Forelimb muscle (tissue), 1 donor: ENCODE measurements at regions not wholly inside any gene's neighbourhood (a gene's known extent, or its start where the extent isn't known, plus 50 kb on each side); places are given as distances from the start of the nearest gene placed in this dataset.
"Not testable (repeated sequence)": the region's sequence is repeated elsewhere in the genome, so short reads cannot be mapped to it uniquely, and the experiment has no call there.

Experiments
- DNase-seq: peaks from one replicate; pipeline ENCODE4 v3.0.0-alpha.2; 2013; ENCODE audit warnings: low read depth

DNA sequence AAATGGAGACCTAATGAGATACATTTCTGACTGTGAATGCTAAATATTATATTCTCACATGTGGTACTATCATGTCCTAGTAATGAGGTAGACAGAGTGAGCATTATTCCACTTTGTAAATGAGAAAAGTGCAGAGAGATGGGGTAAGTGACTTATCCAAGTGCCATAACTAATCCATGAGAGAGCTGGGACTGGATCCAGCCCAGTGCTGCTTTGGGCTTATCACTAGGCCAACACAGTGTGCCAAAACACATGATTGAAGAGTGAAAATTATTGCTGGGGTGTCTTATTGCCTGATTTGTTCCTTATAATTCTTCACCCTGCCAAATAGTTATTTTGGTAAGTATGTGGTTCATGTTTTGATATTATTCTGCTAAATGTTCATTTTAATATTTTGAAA is 442.2 kb upstream of the GRAMD2B start:
- DNase-seq, result no peak

DNA sequence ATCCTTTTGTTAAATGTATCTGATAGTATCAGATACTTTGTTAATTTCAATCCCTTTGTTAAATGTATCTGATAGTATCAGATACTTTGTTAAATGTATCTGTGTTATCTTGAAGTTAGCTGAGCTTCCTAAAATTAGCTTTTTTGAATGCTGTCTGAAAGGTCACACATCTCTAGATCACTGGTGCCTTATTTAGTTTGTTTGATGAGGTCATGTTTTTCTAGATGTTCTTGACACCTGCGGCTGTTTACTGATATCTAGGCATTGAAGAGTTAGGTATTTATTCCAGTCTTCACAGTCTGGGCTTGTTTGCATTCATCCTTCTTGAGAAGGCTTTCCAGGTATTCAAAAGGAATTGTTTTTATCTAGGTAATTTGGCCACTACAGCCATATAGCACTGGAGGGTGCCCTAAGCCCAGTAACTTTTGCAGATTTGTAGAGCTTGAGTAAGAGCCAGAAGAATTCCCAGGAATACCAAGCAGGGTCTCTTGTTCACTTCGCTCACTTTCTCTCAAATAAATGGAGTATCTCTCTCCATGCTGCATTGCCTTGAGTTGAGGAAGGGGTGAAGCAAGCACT is 435.4 kb upstream of the GRAMD2B start:
- DNase-seq, result no peak

DNA sequence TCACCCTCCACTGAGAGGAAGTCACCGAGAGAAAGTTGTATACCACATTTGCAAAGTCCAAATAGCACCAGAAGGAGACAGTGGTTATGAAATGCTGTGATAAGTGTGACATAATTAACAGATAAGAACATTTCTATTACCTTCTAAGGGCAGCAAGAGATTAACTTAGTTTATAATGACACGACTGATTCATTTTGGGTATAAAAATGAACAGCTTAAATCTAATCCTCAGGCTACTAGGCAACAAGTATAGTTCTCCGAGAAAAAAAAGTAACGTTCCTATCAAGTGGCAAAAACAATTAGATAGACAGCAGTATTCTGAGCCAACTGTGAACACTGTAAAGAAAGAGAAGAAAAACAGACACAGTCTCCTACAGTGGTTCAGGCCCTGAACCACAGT is 431.2 kb upstream of the GRAMD2B start:
- no peak for DNase-seq

DNA sequence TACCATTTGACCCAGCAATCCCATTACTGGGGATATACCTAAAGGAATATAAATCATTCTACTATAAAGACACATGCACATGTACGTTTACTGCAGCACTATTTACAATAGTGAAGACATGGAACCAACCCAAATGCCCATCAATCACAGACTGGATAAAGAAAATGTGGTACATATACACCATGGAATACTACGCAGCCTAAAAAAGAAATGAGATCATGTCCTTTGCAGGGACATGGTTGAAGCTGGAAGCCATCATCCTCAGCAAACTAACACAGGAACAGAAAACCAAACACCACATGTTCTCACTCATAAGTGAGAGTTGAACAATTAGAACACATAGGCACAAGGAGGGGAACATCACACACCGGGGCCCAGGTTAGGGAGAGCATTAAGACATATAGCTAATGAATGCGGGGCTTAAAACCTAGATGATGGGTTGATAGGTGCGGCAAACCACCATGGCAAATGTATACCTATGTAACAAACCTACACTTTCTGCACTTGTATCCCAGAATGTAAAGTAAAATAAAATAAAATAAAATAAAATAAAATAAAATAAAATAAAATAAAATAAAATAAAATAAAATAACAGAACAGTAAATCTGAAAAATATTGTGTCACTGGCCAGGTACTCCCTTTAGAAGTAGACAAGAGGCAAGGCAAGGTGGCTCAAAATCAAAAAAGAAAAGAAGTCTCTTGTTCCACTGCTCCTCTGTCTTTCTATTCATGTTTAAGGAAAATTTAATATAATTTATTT is 423.8 kb upstream of the GRAMD2B start:
- not testable (repeated sequence) for DNase-seq

DNA sequence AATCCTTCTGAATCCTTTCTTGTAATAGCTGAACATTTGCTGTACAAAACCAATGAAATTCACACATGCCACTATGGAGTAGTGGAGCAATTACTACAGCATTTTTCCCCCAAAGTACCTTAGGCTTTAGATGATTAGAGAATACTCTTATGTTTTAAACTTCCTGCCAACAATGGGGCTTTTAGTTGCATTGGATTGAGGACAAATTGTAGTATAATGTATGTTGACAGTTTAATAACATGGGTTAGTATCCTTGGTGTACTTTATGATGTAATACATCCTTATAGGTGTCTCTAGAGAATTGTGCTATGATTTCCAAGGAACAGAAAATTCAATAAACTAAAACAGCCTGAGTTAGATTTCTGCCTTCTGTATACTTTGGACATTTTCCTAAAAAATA is 422.7 kb upstream of the GRAMD2B start:
- no peak for DNase-seq

DNA sequence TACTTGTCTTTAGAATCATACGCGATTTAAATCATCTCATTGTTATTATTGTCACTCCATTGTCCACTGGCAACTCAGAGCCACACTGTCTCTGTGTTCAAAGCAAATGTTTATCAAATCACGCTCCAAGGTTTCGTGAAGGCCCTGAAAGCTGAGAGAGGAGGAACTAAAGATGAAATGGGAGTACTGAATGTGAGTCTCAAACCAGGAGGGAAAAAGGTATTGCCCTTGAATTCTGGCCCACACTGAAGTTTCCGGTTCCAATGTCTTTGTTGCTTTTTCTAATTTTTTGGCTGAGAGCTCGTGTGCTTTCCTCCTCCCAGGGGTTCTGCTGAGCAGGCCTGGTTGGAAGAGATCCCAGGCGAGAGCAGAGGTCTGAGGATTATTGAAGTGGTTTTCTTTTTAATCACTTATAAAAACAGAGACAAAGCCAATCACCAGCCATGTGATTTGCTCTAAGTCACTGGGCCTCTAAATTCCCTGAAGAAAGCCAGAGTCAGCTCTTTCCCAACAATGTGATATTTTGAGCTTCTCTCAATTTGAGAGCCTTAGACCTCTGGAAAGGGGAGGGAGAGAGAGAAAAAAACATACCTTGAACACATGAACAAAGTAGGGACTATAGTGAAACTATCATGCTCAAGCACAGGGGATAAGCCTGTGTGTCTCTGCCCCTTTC is 420.8 kb upstream of the GRAMD2B start:
- DNase-seq, result no peak

DNA sequence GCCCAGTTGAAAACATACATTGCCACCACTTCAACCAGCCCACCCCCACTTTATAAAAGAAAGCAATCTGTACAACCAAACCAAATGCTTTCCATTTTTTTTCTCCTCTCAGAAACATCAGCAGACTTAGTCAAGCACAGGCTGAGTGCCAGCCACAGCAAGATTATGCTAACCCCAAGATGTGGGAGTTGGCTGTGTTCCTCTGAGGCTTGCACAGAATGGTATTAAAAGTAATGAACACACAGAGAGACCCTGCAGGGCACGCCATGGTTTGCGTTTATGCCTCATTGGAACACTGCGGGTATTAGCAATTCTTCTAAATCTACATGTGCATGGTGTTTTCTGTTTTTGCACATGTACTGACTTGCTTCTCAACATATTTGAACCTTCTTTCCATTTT is 419.9 kb upstream of the GRAMD2B start:
- DNase-seq, result no peak

DNA sequence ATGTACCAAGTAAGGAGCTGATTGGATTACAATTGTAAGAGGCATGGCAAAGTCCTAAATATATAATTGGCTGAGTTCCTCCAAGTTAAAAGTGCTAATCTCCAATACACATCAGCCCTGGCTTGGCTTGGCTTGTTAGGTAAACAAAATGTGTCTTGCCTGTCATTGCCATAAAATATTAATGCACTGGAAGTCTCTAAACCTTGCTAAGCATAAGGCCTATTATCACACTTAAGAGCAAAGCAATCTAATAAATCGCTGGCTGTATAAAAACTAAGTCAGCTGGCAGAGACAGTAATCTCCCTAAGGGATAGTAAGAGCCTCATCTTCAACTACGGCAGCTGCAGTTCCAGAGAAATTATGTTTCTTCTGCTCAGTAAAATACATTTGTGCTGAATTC is 418.6 kb upstream of the GRAMD2B start:
- peak; percentile 59 for DNase-seq

DNA sequence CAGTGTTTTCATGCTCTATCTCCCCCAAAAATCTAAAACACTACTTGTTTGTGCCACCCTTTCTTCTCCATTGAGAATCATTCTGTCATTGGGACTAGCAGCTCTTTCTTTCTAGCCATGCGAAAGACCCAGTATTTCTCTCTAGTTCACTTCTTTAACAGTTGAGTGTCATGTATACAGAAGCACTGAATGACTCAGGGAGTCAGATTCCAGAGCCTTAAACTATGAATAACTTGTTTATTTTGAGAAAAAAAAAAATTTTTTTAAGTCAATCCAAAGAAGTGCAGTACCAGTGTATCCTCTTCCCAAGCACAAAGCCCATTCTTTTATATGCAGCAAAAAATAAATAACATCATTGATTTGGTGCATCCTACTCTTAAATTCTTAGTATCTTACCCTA is 415.4 kb upstream of the GRAMD2B start:
- no peak for DNase-seq

DNA sequence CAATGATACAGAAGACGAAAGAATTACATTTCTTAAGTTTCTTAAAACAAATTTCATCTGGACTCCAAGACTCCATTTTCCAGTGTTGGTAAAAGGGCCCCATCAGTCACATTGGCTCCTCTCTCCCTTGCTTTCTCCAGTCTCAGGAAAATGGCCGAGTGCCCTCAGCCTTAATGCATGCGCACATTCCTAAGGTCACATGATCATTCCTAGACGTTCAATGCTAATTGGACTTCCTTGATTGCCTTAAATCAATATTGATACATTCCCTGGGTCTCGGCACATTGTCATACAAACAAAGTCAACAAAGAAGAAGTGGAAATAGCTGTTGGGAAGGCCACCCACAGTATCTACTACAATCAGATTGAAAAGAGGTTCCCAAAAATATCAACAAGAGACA is 413.6 kb upstream of the GRAMD2B start:
- no peak for DNase-seq

DNA sequence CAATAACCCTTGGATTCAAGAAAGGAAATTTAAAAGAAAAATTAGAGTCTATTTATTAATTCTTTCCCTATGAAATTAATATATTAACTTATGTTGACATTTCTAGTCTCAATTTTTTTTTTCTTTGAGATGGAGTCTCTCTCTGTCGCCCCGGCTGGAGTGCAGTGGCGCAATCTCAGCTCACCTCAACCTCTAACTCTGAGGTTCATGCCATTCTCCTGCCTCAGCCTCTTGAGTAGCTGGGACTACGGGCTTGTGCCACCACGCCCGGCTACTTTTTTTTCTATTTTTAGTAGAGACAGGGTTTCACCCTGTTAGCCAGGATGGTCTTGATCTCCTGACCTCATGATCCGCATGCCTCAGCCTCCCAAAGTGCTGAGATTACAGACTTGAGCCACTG is 411.7 kb upstream of the GRAMD2B start:
- DNase-seq, result not testable (repeated sequence)

DNA sequence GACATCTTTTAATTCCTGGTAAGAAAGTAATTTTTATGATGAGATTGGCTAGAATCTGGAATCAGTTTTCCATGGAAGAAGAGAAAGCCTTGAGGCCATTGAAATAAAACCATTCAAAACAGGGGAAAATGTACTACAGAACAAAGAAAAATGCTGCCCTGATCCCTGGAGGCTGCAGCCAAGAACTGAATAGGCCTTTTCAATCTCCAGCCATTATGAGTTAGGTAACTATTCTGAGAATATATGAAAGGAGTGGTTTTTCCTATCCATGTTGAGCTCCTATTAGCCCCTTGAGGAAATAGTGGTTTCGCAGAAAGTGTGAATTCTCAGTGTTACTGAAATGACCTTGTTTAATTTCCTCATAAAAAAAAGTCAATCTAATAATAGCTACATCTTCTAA is 408.5 kb upstream of the GRAMD2B start:
- DNase-seq, result no peak

DNA sequence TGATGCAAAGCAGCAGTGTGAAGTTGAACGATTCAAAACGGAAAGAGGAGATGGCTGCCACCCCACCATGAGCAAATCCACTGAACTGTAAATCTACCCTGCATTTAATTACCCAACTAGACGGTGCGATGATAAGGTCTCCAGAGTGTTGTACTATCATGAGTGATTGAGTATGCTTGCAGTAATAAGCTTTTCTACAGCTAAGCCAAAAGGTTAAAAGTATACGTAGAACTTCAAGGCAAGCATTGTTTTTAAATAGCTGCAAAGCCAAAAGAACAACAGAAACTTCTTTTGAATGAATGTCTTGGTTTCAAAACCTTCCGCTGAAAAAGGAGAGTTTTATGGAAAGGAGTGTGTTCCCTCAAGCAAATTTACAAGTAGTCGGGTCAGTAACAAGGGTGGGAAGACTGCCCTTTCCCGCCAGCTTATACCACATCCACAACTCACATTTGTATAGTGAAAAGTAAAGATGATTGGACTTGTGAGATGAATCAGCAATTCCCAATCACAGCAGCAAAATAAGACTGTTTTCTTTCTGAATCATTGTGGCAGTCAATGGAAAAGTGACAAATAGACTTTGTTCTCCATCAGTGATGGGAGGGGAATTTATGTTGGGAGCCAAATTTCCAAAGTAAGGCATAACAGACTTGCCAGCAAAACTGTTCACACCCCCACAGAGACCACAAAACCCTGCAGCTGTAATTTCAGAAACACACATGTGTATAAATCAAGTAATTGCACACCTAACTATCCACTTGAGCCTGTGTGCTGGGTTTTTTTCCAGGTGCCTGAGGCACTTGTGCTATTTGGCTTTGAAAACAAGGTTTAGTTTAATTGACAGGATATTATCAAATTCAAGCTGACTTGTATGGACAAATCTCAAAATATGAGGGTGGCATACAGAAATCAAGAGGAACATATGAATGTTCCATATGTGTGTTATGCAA is 407.7 kb upstream of the GRAMD2B start:
- DNase-seq, result no peak

DNA sequence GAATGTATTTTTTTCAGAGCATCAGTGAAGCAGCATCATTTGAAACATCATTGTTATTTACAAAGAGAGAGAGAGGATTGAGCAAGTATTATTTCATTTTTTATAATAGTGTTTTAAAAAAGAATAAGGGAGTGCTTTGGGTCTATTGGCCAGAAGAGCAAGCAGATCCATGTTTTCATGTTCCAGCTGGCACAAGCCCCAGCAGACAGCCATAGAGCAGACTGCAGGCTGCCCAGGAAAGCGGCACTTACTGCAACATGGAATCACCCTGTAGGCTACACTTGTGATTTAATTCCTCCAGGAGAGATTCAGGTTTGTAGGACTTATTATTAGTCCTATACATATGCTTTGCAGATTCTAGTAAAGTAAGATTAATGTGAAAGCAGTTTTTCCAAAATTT is 407.0 kb upstream of the GRAMD2B start:
- DNase-seq, result no peak

DNA sequence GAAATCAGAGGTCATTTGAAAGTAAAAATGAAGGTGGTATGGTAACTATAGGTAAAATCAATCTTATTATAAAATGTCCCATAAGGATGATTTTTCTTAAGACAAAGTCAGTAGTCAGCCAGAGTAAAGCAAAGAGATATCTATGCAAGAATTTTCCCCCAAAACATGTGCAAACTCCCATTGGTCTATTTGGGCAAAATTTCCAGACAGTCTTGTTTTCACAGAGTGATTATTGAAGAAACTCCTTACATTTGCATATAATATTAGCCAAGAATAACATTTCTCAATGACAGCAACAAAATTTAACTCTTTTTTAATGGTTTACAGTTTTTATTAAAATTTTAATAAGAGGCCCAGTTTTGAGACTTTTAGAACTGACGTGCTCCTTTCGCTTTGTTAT is 406.1 kb upstream of the GRAMD2B start:
- no peak for DNase-seq

DNA sequence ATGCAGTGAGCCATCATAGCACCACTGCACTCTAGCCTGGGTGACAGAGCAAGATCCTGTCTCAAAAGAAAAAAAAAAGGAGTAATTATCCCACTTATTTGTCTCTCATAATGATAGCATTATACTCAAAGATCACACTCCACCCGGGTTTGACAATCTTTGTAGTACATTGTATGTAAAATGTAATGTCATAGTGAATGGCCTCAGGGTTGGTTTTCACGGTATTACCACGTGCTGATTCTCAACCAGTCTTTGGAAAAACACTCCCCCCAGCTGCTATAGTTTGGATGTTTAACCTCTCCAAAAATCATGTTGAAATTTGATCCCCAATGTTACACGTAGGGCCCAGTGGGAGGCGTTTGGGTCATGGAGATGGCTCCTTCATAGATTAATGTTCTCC is 402.4 kb upstream of the GRAMD2B start:
- DNase-seq, result no peak

DNA sequence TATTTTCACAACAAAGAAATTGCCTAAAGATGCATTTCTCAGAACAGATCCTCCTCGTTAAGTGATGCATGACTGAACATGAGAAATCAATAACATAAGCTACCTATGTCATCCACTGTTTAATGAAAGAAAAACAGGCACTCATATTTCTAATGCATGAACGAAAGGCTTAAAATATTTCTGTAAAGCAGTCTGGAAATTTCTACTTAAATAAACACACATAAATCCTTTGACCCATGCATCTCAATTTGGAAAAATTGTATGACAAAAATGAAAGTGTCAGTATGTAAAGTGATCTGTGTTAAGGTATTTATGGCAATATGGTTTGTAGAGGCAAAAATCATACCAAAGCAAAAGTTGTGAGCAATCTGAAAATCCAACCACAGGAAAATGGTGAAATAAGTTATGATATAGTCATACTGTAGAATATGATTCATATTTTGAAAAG is 399.2 kb upstream of the GRAMD2B start:
- no peak for DNase-seq

DNA sequence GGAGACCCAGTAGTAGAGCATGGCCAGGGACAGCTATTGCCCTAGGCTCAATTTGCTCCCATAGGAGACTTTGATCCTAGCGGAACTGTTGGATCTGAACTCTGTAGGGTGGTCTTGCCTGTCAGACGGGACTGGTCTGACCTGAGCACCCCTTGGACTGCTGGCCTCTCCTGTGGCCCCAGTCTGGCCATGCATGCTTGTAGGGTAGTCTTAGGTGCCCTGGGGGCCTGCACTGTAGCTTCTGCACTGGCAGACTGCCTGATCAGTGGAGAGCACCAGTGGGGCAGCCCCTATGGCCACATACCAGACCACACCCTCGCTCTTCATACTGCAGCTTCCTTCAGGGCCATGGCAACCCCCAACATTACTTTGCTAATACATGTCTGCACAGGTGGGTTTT is 396.1 kb upstream of the GRAMD2B start:
- DNase-seq, result no peak

DNA sequence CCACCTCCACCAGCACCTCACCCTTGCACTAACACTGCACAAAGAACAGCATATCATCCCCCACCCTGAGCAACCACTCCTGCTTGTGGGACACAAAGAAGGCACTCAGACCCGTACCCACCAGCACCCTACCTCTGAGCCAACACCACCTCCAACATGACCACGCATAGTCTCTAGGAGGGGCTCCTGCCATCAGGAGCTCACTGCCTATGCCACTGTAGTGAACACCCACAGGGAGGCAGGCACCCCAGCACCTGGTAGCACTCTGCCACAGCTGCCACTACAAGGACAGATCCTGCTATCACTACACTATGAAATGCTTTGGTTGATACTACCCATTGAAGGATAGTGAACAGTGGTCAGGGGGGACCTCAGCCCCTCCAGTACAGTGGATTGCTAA is 395.6 kb upstream of the GRAMD2B start:
- no peak for DNase-seq

DNA sequence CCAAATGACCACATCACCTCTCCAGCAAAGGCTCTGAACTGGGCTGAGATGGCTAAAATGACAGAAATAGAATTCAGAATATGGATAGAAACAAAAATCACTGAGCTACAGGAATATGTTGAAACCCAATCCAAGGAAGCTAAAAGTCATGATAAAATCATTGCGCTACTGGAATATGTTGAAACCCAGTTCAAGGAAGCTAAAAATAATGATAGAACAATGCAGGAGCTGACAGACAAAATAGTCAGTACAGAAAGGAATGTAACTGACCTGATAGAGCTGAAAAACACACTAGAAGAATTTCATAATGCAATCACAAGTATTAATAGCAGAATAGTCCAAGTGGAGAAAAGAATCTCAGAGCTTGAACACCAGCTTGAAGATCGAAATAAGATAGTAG is 394.9 kb upstream of the GRAMD2B start:
- no peak for DNase-seq

DNA sequence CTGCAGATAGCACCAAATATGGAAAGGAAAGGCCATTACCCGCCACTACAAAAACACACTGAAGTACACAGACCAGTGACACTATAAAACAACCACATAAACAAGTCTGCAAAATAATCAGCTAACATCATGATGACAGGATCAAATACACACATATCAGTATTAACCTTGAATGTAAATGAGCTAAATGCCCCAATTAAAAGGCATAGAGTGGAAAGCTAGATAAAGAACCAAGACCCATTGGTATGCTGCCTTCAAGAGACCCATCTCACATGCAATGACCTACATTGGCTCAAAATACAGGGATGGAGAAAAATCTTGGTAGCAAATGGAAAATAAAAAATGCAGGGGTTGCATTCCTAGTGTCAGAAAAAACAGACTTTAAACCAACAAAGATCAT is 393.9 kb upstream of the GRAMD2B start:
- DNase-seq, result not testable (repeated sequence)

DNA sequence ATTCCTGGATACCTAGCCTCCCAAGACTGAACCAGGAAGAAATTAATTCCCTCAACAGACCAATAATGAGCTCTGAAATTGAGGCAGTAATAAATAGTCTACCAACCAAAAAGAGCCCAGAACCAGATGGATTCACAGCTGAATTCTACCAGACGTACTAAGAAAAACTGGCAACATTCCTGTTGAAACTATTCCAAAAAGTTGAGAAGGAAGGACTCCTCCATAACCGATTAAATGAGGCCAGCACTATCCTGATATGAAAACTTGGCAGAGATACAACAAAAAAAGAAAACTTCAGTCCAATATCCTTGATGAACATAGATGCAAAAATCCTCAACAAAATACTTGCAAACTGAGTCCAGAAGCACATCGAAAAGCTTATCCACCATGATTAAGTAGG is 392.5 kb upstream of the GRAMD2B start:
- no peak for DNase-seq
